Choroid plexus epithelial cell (primary cell): ENCODE measurements at regions not wholly inside any gene's neighbourhood (a gene's known extent, or its start where the extent isn't known, plus 50 kb on each side); places are given as distances from the start of the nearest gene placed in this dataset.

ENCODE experiments used
- DNase-seq: peaks from one replicate; pipeline ENCODE4 v3.0.0-alpha.2; 2010; ENCODE audit warnings: low read depth
- H3K4me3 ChIP-seq: 2 replicates; pipeline ENCODE4 v1.5.1; 2011; ENCODE audit warnings: low read depth, mild to moderate bottlenecking, control low read depth, low read length, moderate library complexity
- TF ChIP-seq, protein P1 (sequence below): conservative IDR thresholded peaks from 2 replicates; pipeline ENCODE4 v1.5.1; 2011; ENCODE audit warnings: low read depth, mild to moderate bottlenecking, control low read depth, inconsistent platforms, low read length, moderate library complexity

DNA sequence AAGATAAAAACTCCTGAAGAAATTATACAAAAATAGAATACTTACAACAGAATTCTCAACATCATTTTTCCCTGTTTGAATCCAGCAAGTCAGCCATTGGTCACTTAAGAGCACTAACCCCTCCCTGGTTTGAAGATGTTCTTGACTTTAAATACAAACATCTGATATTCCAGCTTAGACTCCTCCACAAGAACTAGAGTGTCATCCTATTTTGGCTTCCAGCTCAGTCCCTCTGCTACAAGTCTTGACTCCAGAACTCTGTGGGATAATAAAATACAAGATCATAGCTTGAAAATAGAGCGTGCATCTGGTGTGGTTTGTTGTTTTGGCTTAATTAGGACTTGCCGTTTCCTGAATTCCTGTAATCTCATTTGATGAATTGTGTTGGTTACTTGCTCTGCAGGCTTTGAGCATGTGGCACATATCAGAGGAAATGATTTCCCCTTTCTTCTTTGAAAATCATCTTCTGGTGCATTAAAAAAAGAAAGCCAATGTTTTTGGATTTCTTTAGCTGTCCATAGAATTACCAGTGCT lies 63.7 kb upstream of the DPT start:
- H3K4me3 ChIP-seq: no peak overlapping the region
- DNase-seq: no peak
- TF ChIP-seq, protein P1, sequence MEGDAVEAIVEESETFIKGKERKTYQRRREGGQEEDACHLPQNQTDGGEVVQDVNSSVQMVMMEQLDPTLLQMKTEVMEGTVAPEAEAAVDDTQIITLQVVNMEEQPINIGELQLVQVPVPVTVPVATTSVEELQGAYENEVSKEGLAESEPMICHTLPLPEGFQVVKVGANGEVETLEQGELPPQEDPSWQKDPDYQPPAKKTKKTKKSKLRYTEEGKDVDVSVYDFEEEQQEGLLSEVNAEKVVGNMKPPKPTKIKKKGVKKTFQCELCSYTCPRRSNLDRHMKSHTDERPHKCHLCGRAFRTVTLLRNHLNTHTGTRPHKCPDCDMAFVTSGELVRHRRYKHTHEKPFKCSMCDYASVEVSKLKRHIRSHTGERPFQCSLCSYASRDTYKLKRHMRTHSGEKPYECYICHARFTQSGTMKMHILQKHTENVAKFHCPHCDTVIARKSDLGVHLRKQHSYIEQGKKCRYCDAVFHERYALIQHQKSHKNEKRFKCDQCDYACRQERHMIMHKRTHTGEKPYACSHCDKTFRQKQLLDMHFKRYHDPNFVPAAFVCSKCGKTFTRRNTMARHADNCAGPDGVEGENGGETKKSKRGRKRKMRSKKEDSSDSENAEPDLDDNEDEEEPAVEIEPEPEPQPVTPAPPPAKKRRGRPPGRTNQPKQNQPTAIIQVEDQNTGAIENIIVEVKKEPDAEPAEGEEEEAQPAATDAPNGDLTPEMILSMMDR: no peak

DNA sequence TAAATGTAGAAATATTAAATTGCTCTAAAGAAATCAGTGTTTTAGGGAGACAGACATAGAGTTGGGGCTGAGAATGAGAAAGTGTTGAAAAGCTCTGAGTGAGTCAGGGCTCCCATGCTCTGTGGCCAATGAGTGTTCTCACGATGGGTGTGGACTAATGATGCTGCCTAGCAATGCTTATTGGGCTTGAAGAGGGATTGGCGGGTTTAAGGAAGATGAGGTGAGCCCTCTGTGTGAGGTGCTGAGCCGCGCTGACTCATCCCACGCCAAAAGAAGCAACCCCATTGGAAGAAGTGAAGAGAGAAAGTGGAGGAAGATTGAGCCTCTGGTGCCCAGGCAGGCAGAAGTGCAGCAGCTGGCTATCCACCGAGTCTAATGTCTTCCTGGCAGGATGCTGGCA lies 65.1 kb upstream of the DPT start:
- TF ChIP-seq, protein P1: no peak
- no peak for DNase-seq
- no peak overlapping the region for H3K4me3 ChIP-seq

DNA sequence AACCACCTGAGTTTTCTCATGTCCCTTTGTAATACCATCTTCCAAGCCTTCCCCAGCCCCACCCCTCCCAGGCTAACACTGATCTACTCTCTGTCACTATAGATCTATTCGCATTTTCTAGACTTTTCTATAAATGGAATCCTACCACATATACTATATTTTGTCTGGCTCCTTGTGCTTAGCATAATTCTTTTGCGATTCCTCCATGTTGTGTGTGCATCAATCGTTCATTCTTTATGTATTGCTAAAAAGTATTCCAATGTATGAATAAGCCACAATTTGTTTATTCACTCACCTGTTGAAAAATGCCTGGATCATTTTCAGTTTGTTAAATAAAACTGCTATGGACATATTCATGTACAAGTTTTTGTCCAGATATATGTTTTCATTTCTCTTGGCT lies 66.7 kb upstream of the DPT start:
- TF ChIP-seq, protein P1: no peak
- DNase-seq: no peak
- no peak overlapping the region for H3K4me3 ChIP-seq

DNA sequence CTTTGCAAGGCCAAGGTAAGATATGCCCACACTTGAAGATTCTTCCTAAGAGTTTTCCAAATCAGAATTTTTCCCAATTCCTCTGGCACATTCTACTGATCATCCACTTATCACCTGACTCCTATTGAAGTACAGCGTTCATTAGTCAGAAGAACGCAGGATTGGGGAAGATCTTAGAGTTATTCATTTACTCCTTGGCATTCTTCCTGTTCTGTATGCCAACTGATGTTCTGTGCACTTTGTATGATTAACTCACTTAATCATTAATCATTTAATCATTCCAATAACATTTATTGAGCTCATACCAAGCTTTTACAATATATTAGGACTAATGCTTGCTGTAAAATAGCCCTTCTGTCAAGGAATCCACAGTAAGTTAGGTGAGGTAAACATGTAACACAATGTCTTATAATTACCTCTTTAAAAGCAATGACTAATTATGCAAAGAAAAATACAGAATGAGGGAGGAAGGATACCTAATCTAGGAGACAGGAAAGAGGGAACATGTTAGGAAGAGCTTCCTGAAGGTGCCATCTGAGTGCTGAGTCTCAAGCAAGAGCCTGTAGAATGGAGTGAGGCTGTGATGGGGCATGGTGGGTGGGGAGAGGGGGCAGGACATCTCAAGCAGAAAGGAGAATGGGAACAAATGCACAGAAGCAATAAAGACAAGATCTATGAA lies 71.1 kb upstream of the DPT start:
- no peak for DNase-seq
- no peak overlapping the region for H3K4me3 ChIP-seq
- TF ChIP-seq, protein P1: no peak

DNA sequence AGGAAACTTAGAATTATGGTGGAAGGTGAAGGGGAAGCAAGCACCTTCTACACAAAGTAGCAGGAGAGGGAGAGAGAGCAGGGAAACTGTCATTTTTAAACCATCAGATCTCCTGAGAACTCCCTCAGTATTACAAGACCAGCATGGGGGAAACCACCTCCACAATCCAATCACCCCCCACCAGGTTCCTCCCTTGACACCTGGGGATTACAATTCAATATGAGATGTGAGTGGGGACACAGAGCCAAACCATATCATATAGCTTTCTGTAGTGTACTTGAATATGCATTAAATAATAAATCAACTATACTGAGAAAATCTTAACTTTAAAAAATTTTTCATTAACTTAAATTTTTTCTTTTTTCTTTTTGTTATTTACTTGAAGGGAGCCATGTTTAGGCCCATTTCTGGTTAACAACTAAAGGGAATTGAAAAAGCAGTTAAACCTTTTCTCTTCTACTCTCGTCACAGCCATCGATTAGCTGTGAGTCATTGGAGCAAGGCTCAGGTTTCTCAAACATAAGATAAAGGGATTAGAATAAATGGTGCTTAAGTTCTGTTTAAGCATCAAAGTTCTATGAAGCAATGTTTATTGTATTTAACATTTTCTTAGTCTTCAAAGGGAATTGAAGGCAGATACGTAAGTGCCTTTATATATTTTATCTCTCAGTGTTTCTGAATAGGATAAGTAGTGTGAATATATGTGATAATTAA lies 72.2 kb upstream of the DPT start:
- no peak overlapping the region for H3K4me3 ChIP-seq
- TF ChIP-seq, protein P1: no peak
- no peak for DNase-seq

DNA sequence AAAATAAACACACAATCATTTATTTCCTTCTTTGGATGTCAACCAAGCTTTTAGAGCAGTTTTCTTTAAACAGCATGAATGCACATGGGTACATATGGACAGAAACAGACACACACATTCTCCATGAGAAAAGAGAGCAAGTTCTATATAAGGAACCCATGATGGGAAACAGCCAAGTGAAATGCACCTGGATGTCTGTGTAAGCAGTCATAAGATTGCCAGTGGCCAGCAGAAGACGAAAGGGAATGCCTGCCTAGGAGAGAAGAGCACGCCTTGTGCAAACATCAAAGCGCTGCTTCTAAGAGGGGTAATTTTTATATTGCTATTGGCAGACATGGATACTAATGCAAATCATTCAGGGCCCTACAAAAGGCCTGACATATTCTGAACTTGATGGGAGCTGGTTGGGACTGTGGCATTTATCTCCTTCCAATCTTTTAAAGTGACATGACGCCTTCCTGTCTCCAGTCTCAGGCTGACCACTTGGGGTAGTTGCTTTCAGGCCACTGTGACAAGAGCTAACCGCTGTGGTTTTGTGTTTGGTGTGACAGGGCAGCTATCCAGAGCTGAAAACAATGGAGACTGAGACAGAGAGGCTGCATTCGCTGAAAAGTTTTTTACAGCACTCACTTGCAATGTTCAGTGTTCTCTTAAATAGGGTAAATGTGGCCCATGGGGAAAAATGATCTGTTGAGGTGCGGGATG lies 75.0 kb upstream of the DPT start:
- no peak overlapping the region for H3K4me3 ChIP-seq
- no peak for DNase-seq
- TF ChIP-seq, protein P1: no peak
